Aorta (tissue), 5 donors: ENCODE measurements at regions not wholly inside any gene's neighbourhood (a gene's known extent, or its start where the extent isn't known, plus 50 kb on each side); places are given as distances from the start of the nearest gene placed in this dataset.

ENCODE experiments used
- ATAC-seq: fragments of 200-7000 bp; cut with Tn5 transposase; one replicate; pipeline ENCODE4 v1.9.1; 2022; ENCODE audit warnings: moderate library complexity; ENCODE audit not compliant: low FRiP score
- DNase-seq, 2 donors: peaks; one replicate each; pipeline ENCODE4 v3.0.0-alpha.2; 2020
- H3K27ac ChIP-seq, 2 donors: one replicate each; pipeline ENCODE4 v1.5.1; 2013; ENCODE audit warnings: low read length in 2 of 2, mild to moderate bottlenecking in 2 of 2, moderate library complexity in 2 of 2, control low read depth in 1 of 2, inconsistent platforms in 1 of 2, low read depth in 1 of 2
- H3K27me3 ChIP-seq, 2 donors: one replicate each; pipeline ENCODE4 v1.6.1; 2013; ENCODE audit warnings: control low read depth in 1 of 2, low read length in 1 of 2, mild to moderate bottlenecking in 1 of 2, moderate library complexity in 1 of 2; ENCODE audit not compliant: insufficient read depth in 2 of 2, control insufficient read depth in 1 of 2
- H3K36me3 ChIP-seq, 2 donors: one replicate each; pipeline ENCODE4 v1.6.1; 2013; ENCODE audit warnings: control low read depth in 1 of 2, low read length in 1 of 2, mild to moderate bottlenecking in 1 of 2; ENCODE audit not compliant: insufficient read depth in 2 of 2, control insufficient read depth in 1 of 2
- H3K4me1 ChIP-seq, 2 donors: one replicate each; pipeline ENCODE4 v1.6.1; 2013; ENCODE audit warnings: low read length in 2 of 2, control low read depth in 1 of 2, mild to moderate bottlenecking in 1 of 2, moderate library complexity in 1 of 2; ENCODE audit not compliant: insufficient read depth in 2 of 2, control insufficient read depth in 1 of 2
- H3K4me3 ChIP-seq, 2 donors: one replicate each; pipeline ENCODE4 v1.5.1; 2013; ENCODE audit warnings: low read length in 2 of 2, control low read depth in 1 of 2, mild to moderate bottlenecking in 1 of 2
- H3K9me3 ChIP-seq: one replicate; pipeline ENCODE4 v1.6.1; 2013; ENCODE audit warnings: mild to moderate bottlenecking, low read length; ENCODE audit not compliant: control insufficient read depth
- WGBS, 2 donors: extraction: QIAGEN DNeasy Blood & Tissue Kit; methylation state at CpG; one replicate each; pipeline ENCODE4 v1.1.7; 2013; 5-methylcytosine and 5-hydroxymethylcytosine counted together
- intact Hi-C, 2 donors: fragments of 100-400 bp; cut with DNase I; formaldehyde crosslinking; loops; one replicate each; pipeline versions ENCODE4 v1.14.2 to v1.15.0; 2022
- donor health status: healthy with polysubstance abuse.
- donor health status: Bipolar disorder and iron deficiency.
- donor health status: DM: no; HTN: no; CAD: no.
- donor health status: DM: no; HTN: no; CAD: no.
- donor health status: DM: yes; HTN: yes; CAD: no.

DNA sequence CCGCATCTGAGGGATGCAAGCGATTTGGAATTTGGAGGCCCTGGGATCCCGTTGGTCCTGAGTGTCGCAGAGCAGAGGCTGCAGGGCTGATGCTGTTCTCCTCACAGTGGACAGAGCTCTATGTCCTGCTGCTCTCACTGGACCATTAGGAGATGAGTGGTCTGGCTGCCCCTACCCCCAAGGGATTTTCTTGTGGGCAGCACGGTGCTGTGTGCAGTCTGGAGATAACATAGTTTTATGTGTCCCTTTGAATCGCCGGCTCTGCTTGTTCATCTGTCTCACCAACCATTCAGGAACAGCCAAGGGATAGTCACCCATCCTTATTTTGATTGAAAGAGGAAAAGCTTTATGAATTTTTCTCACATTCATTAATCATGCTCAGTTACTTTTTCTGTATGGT lies 49.9 kb downstream of the CHRM3 start:
- 83 to 85% methylated on average over 7 of the region's 7 CpGs for WGBS, 2 donors
- Histone ChIP-seq H3K27me3 (no peaks in the 10 kb centered on the region), H3K4me3 (no peak overlapping the region), H3K36me3 (no peaks in the 10 kb centered on the region), H3K4me1 (no peaks in the 10 kb centered on the region), H3K9me3 (no peaks in the 10 kb centered on the region), H3K27ac (no peak overlapping the region)
- DNase-seq (no peak), ATAC-seq (no peak)
- intact Hi-C loops = no loop called here

DNA sequence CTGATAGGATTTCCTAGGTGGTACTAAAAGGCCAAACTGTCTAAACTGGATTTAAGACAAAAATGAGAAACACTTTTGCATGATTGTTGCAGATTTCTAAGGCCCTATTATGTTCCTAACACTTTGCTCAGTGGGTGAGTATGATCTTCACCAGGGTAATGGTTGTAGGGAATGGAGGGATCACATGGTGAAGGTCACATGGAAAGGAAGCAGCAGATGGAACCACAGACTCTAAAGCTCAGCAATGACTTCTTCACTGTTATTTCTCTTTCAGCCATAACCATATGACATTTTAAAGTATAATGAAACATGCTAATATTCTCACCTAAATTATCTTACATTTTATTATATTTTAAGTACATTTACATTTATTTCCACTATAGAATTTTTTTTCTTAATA lies 51.5 kb downstream of the CHRM3 start:
- Histone ChIP-seq H3K4me3 (no peak overlapping the region), H3K36me3 (no peaks in the 10 kb centered on the region), H3K27me3 (peaks cover 0 to 2% of the 10 kb centered on the region in 2 donors), H3K9me3 (no peaks in the 10 kb centered on the region), H3K27ac (no peak overlapping the region), H3K4me1 (no peaks in the 10 kb centered on the region)
- intact Hi-C loops = no loop called here
- ATAC-seq = no peak
- DNase-seq = no peak

DNA sequence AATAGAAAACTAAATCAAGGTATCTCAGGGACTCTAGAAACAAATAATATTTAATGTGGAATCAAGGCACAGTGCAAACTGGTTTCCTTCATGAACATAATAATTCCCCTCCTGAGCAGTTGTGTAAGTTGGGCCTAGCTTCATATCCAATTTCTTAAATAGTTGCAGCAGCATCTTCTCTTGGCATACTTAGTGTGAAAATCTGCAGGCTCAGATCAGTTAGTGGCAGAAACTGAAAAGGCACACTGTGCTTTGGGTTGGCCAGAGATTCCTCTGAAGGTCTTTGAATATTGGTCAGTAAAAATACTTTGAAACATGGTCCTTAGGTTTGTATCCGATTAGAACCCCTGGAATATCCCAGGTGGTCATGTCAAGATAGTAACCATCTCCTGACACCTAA lies 52.5 kb downstream of the CHRM3 start:
- H3K27me3 ChIP-seq = peaks cover 0 to 2% of the 10 kb centered on the region in 2 donors
- 93 to 95% methylated on average over 1 of the region's 1 CpG for WGBS, 2 donors
- ATAC-seq (no peak), DNase-seq (no peak)
- H3K9me3 ChIP-seq = no peaks in the 10 kb centered on the region
- intact Hi-C loops = no loop called here
- H3K27ac ChIP-seq = no peak overlapping the region
- H3K4me3 ChIP-seq = no peak overlapping the region
- no peaks in the 10 kb centered on the region for H3K36me3 ChIP-seq
- no peaks in the 10 kb centered on the region for H3K4me1 ChIP-seq

DNA sequence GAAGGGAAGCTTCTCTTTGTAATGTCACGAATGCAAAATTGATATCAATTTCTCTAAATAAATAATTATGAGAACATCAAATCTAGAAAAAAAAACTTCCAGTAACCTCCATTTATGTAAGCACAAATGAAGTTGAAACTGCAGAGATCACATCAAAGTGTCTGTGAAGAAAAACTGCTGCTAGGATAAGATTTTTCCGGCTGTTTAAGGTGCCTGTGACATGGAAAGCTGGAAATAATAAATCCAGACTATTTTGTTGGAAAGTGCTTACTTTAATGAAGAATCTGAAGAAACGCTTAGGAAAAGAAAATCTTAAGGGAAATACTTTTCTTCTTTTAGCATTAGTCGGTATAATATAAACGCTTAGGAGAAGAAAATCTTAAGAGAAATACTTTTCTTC lies 57.0 kb downstream of the CHRM3 start:
- no peak overlapping the region for H3K4me3 ChIP-seq
- no peak for ATAC-seq
- peaks cover 0 to 2% of the 10 kb centered on the region in 2 donors for H3K27me3 ChIP-seq
- no peak overlapping the region for H3K27ac ChIP-seq
- DNase-seq = no peak
- H3K4me1 ChIP-seq = no peaks in the 10 kb centered on the region
- intact Hi-C loops = no loop called here
- WGBS, 2 donors = 33 to 50% methylated on average over 5 of the region's 5 CpGs
- no peaks in the 10 kb centered on the region for H3K9me3 ChIP-seq
- no peaks in the 10 kb centered on the region for H3K36me3 ChIP-seq

DNA sequence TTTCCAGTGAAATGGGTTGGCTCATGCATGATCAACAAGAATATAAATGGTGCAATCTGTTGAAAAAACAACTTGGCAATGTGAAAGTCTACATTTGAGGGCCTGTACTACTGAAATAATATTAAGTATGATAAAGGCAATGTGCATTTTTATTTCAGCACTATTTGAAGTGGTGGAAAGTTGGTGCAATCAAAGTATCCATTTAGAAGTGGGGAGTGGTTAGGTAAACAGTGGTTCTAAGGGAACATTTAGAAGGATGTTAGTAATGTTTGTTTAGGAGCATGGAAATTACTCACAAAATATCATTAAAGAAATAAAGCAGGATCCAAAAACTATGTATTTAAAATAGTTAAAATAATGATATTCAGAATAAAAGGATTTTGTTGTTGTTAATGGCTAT lies 60.2 kb downstream of the CHRM3 start:
- Histone ChIP-seq H3K4me1 (no peaks in the 10 kb centered on the region), H3K27me3 (peaks cover 0 to 2% of the 10 kb centered on the region in 2 donors), H3K9me3 (no peaks in the 10 kb centered on the region), H3K27ac (no peak overlapping the region), H3K36me3 (no peaks in the 10 kb centered on the region), H3K4me3 (no peak overlapping the region)
- ATAC-seq = no peak
- no peak for DNase-seq
- intact Hi-C loops = no loop called here

DNA sequence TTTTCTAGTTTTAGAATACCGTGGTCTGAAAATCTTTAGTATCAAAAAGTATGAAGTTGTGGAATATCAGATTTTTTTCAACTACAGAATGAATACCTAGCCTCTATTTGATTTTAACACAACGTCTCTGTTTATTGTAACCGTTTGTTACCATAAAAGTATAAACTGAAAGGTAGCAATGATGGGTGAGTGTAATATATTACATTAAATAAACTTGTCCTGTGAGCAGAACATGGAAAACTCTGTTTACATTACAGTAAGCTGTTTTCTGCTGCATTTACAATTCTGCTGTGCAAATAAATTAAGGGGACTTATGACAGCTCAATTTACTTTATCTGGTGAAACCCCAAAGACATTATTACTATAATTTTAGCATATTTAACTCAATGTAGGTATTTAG lies 62.5 kb downstream of the CHRM3 start:
- no peak overlapping the region for H3K4me3 ChIP-seq
- 64 to 71% methylated on average over 3 of the region's 3 CpGs for WGBS, 2 donors
- intact Hi-C loops = no loop called here
- no peaks in the 10 kb centered on the region for H3K36me3 ChIP-seq
- no peaks in the 10 kb centered on the region for H3K4me1 ChIP-seq
- no peaks in the 10 kb centered on the region for H3K27me3 ChIP-seq
- no peaks in the 10 kb centered on the region for H3K9me3 ChIP-seq
- DNase-seq = no peak
- ATAC-seq = no peak
- H3K27ac ChIP-seq = no peak overlapping the region

DNA sequence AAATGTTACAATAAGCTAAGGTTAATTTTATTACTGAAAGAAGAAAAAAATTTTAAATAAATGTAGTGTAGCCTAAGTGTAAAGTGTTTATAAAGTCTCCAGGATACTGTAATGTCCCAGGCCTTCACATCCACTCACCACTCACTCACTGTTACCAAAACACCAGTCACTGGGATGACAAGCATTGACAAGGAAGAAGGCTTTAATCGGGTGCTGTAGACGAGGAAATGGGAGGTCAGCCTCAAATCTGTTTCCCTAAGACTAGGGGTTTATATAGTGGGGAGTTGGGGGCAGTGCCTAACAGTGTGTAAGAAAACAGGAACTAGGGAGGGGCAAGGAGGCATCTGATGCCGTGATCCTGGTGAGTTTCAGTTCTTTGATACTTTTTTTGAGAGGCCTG lies 69.4 kb downstream of the CHRM3 start:
- H3K4me1 ChIP-seq = no peaks in the 10 kb centered on the region
- H3K4me3 ChIP-seq = no peak overlapping the region
- DNase-seq (no peak), ATAC-seq (no peak)
- no peaks in the 10 kb centered on the region for H3K27me3 ChIP-seq
- no peaks in the 10 kb centered on the region for H3K9me3 ChIP-seq
- H3K27ac ChIP-seq = no peak overlapping the region
- WGBS, 2 donors = 89 to 94% methylated on average over 3 of the region's 3 CpGs
- no peaks in the 10 kb centered on the region for H3K36me3 ChIP-seq
- intact Hi-C loops = no loop called here

DNA sequence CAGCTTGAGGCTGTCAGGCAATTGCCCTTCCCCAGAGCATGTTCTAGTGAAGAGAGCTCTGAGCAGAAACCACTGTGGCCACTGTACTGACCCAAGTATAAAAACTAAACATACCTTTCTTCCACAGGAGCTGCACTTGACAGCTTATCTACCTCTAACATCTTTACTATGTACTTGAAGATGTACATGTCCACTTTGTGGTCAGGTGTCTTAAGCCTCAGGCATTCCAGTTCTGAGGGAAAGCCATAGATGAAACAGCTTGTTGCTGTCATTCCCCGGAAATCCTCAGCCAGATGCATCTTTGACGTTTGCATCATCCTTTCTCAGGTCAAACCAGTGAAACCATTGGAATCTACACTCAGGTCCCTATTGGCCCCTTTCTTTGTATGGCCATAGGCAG lies 70.4 kb downstream of the CHRM3 start:
- intact Hi-C loops = no loop called here
- 90 to 93% methylated on average over 2 of the region's 2 CpGs for WGBS, 2 donors
- no peak overlapping the region for H3K27ac ChIP-seq
- no peak overlapping the region for H3K4me3 ChIP-seq
- H3K9me3 ChIP-seq = no peaks in the 10 kb centered on the region
- no peaks in the 10 kb centered on the region for H3K27me3 ChIP-seq
- DNase-seq = no peak
- ATAC-seq = no peak
- H3K36me3 ChIP-seq = no peaks in the 10 kb centered on the region
- H3K4me1 ChIP-seq = no peaks in the 10 kb centered on the region

DNA sequence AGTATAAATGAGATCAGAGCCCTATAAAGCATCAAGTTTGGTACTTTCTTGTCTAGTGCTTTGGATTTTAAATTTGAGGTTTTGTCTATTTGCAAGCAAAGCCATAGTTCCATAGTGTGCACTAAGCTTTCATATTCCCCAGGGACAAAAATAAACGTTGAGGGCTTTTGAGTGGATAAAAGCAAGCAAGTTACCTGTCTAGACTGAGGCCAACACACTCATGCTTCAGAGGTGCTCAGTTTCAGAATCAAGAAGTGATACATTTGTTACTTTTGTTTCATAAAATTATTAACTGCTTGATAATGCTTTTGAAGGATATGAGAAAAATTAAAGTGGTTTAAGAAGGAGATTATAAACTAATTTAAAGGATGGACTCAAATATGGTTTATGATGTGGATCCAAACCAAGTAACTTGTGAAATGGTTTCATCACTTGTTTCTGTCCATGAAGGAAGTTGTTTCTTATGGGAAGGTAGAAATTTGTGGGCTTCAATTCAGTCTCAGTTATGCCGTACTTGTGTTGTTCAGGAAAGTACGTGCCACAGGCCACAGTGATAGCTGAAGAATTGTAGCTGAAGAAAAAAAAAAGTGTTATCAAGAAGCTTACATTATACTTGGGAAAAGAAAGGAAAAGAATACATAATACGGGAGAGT lies 71.2 kb downstream of the CHRM3 start:
- Histone ChIP-seq H3K4me1 (no peaks in the 10 kb centered on the region), H3K4me3 (no peak overlapping the region), H3K27me3 (no peaks in the 10 kb centered on the region), H3K36me3 (no peaks in the 10 kb centered on the region), H3K9me3 (no peaks in the 10 kb centered on the region), H3K27ac (no peak overlapping the region)
- DNase-seq (no peak), ATAC-seq (no peak)
- WGBS, 2 donors = 48 to 50% methylated on average over 4 of the region's 4 CpGs
- intact Hi-C loops = no loop called here
